Neural cell (in vitro differentiated cells): ENCODE measurements at regions not wholly inside any gene's neighbourhood (a gene's known extent, or its start where the extent isn't known, plus 50 kb on each side); places are given as distances from the start of the nearest gene placed in this dataset.

Source experiments
- CTCF ChIP-seq: fragments of 450-650 bp; IDR thresholded peaks from 2 replicates; pipeline ENCODE4 v1.5.1; 2014; ENCODE audit warnings: antibody characterized with exemption, mild to moderate bottlenecking, moderate library complexity; ENCODE audit not compliant: poor library complexity, severe bottlenecking
- EP300 ChIP-seq: fragments of 450-650 bp; conservative IDR thresholded peaks from 2 replicates; pipeline ENCODE4 v1.6.1; 2014; ENCODE audit warnings: antibody characterized with exemption, mild to moderate bottlenecking, moderate library complexity; ENCODE audit not compliant: poor library complexity, severe bottlenecking
- EZH2 ChIP-seq: fragments of 200-600, 300-800 bp; shearing (Covaris generic), sonication (generic); IDR thresholded peaks from 2 replicates; pipeline ENCODE4 v1.6.1; 2014; ENCODE audit warnings: antibody characterized with exemption, low read length, borderline replicate concordance, mild to moderate bottlenecking; ENCODE audit not compliant: insufficient read depth, poor library complexity, severe bottlenecking
- MXI1 ChIP-seq: fragments of 450-650 bp; conservative IDR thresholded peaks from 2 replicates; pipeline ENCODE4 v1.6.1; 2014; ENCODE audit warnings: antibody characterized with exemption, mild to moderate bottlenecking; ENCODE audit not compliant: poor library complexity, severe bottlenecking
- POLR2AphosphoS5 ChIP-seq: IDR thresholded peaks from 2 replicates; pipeline ENCODE4 v1.6.1; 2012
- REST ChIP-seq: IDR thresholded peaks from 2 replicates; pipeline ENCODE4 v1.6.1; 2012; ENCODE audit warnings: borderline replicate concordance
- SMC3 ChIP-seq: fragments of 450-650 bp; conservative IDR thresholded peaks from 2 replicates; pipeline ENCODE4 v1.6.1; 2014; ENCODE audit warnings: antibody characterized with exemption, mild to moderate bottlenecking, moderate library complexity; ENCODE audit not compliant: poor library complexity
- TAF1 ChIP-seq: IDR thresholded peaks from 2 replicates; pipeline ENCODE4 v1.6.1; 2012; ENCODE audit warnings: low read depth

GRCh38 chr13:65529541-65529940 is 1700.6 kb downstream of the PCDH9 start:
- TF ChIP-seq REST (no peak), TAF1 (no peak), CTCF (no peak), EP300 (no peak), EZH2 (no peak), SMC3 (no peak), POLR2AphosphoS5 (no peak), MXI1 (no peak)
